GM08714 (cell line): ENCODE measurements at regions not wholly inside any gene's neighbourhood (a gene's known extent, or its start where the extent isn't known, plus 50 kb on each side); places are given as distances from the start of the nearest gene placed in this dataset.
"Not testable (repeated sequence)": the region's sequence is repeated elsewhere in the genome, so short reads cannot be mapped to it uniquely, and the experiment has no call there.

Experiments used
- H3K4me3 ChIP-seq: fragments of 200-500 bp; sonication (Bioruptor generic); 2 replicates; pipeline ENCODE4 v1.5.1; 2014; ENCODE audit warnings: mild to moderate bottlenecking, low read length, inconsistent platforms
- ZNF274 ChIP-seq: IDR thresholded peaks from 2 replicates; pipeline ENCODE4 v1.6.1; 2012; ENCODE audit warnings: mild to moderate bottlenecking, low read depth, low read length

GRCh38 chr4:164095313-164096110 is 601.0 kb downstream of the TMA16 start:
- TF ChIP-seq ZNF274: no peak
- H3K4me3 ChIP-seq: no peak overlapping the region

DNA sequence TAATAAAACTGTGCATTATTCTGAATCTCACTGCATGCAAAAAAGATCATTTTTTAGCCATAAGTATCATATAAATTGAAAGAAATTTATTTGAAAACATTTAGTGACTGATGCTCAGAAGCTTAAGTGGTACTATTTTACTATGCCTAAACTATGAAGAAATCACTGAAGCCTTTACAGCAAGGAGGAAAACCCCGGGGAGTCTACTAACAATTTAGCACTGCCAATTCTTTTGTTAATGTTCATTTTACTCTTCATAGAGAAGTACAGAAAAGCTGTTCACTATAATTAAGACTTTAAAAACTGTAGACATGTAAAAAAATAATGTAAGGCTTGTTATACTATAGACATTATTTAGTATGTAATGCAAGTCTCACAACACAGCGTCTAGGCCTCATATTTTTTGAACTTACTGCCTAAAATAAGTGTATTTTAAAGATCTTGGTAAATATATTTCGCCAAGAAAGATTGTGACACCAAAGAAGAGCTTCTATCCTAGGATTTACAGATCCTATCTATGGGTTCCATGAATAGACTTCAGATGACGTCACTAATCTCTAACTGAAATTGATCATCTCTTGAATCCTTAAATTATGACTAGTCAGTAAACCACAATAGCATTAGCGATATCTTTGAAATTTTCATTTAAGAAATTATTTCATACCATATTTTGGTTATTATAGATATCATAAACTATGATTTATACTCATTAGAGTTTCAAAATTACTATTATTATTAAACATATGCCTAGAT is 602.5 kb downstream of the TMA16 start:
- H3K4me3 ChIP-seq: no peak overlapping the region
- TF ChIP-seq ZNF274: no peak

- H3K4me3 ChIP-seq: not testable (repeated sequence)
Measured at GRCh38 chr4:164100741-164101365, 606.4 kb downstream of the TMA16 start.

DNA sequence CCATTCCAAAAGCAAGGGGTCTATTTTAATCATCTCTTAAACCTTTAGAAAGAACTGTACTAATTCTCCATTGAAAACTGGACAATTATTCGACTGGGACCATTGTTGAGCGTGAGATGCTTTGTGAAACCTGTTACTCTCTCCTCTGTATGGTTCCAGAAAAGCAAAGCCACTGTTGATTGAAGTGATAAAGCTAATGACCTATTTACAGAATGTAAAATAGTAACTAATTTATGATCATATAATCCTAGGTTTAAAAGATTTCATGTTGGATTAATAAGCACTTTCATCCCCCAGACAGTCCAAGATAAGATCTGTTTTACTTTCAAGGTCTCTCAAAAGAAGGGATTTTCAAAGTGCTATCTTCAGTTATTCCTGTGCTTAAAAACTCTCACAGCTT is 614.5 kb downstream of the TMA16 start:
- TF ChIP-seq ZNF274: no peak
- H3K4me3 ChIP-seq: no peak overlapping the region

- TF ChIP-seq ZNF274: no peak
- H3K4me3 ChIP-seq: no peak overlapping the region
Measured at GRCh38 chr4:164109503-164109902, 615.0 kb downstream of the TMA16 start.

GRCh38 chr4:164115236-164115635 is 620.7 kb downstream of the TMA16 start:
- H3K4me3 ChIP-seq: no peak overlapping the region
- TF ChIP-seq ZNF274: no peak

- no peak for TF ChIP-seq ZNF274
- H3K4me3 ChIP-seq: no peak overlapping the region
Measured at GRCh38 chr4:164116286-164116685, 621.8 kb downstream of the TMA16 start.

DNA sequence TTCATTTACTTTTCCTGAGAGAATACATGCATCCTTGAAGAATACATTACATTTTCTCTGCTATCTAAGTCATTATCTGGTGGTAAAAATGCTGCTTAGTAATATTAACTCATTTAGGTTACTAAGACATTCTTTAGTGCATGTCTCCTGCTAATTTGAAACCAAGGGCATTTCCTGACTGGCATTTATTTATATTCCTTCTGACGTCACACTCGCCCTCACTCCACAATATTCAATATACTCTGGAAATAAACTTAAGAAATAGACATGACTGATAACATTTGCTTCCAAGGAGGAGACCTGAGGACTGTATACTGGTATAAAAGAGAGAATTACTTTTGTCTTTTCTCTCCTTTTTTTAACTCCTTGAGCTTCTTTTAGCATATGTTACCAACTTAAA is 619.5 kb upstream of the SMIM31 start:
- no peak overlapping the region for H3K4me3 ChIP-seq
- no peak for TF ChIP-seq ZNF274

- no peak overlapping the region for H3K4me3 ChIP-seq
- no peak for TF ChIP-seq ZNF274
Measured at GRCh38 chr4:164136180-164136616, 617.7 kb upstream of the SMIM31 start.

DNA sequence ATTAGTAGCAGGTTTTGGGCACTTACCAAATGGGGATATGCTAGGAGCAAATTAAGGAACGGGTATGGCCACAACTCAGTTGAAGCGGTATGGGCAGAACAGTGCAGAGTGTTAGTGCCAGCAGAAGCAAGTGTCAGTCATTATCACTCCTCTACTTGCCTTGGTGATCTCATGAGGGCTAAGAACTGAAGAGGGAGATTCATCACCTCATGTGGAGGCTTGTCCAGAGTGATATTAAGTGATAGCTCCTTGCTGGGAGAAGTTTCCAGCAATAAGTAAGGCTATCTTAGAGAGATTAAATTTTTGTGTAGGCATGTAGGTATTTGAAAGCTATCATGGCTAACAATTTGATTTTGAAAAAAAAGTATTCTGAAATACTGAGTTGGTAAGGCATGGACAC is 615.4 kb upstream of the SMIM31 start:
- no peak for TF ChIP-seq ZNF274
- no peak overlapping the region for H3K4me3 ChIP-seq

DNA sequence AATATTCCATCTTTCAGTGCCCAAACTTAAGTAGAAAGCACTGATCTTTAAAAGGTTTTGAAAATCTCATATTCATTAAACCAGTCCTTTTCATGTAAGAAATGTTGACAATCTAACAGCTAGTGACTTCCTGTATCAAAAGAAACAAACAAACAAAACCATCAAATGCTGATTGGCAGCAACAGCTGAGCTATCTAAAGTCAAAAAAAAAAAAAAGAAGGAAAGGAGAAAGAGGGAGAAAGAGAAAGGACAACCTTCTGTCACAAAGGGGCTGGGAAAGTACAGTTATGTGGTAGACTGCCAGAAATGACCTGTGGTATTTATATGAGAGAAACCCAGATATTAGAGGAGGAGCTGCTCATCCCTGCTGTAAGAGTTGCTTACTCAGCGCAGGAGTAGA is 614.6 kb upstream of the SMIM31 start:
- H3K4me3 ChIP-seq: no peak overlapping the region
- no peak for TF ChIP-seq ZNF274

- H3K4me3 ChIP-seq: not testable (repeated sequence)
Measured at GRCh38 chr4:164141755-164142375, 612.1 kb upstream of the SMIM31 start.

GRCh38 chr4:164154416-164154815 is 599.5 kb upstream of the SMIM31 start:
- H3K4me3 ChIP-seq: no peak overlapping the region
- no peak for TF ChIP-seq ZNF274

- no peak overlapping the region for H3K4me3 ChIP-seq
- TF ChIP-seq ZNF274: no peak
Measured at GRCh38 chr4:164169591-164169990, 584.3 kb upstream of the SMIM31 start.
